ENCODE measurements at regions not wholly inside any gene's neighbourhood (a gene's known extent, or its start where the extent isn't known, plus 50 kb on each side); places are given as distances from the start of the nearest gene placed in this dataset.

DNA sequence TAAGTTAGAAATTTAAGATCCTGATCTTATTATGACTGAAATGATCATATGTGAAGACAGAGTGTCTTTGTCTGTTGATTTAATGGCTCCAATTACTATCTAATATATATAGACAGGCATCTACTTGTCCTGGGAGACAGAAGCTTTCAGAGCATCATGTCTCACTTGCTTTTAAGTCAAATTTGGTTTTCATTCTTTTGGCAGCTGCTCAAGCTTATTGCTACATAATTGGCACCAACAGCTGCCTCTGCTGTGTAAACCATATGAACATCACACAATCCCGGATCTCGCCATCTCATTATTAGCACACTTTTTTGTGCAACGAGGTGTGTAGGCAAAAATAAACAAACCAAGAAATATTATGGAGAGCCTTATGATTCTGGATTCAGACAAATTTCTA lies 1717.9 kb downstream of the EFNA5 start:
- no peaks in the 10 kb centered on the region for H3K4me1 Mint-ChIP-seq (ENCODE audit: low read depth)
- no peak for ATAC-seq

DNA sequence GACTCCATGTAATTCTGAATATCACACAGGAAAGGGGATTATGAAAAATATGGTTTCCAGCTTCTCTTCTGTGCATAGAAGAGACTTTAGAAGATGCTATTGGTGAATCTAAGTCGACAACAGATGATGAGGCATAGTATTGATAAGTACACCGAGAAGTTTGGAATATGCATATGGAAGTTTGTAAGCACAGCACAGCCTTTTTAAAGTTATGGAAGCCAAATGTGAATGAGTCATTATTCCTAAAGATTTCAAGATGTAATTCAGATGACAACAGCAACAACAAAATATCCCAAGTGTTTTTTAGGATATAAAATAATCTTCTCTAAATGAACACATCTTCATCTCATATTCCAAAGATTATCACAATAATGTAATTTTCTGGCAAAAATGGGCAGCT lies 1723.3 kb downstream of the EFNA5 start:
- H3K9me3 Mint-ChIP-seq: peaks cover 11% of the 10 kb centered on the region
- no peak for ATAC-seq
- no peaks in the 10 kb centered on the region for H3K27me3 Mint-ChIP-seq (ENCODE audit: low read depth)
- H3K4me1 Mint-ChIP-seq (ENCODE audit: low read depth): no peaks in the 10 kb centered on the region
- no peak for DNase-seq
- no peak overlapping the region for H3K4me3 Mint-ChIP-seq
- H3K36me3 Mint-ChIP-seq (ENCODE audit: insufficient read depth): no peaks in the 10 kb centered on the region

More for the DNA sequence above, 1717.9 kb downstream of the EFNA5 start:
- no peak overlapping the region for H3K4me3 Mint-ChIP-seq
- no peaks in the 10 kb centered on the region for H3K9me3 Mint-ChIP-seq
- no peak for DNase-seq
- no peaks in the 10 kb centered on the region for H3K27me3 Mint-ChIP-seq (ENCODE audit: low read depth)
- H3K36me3 Mint-ChIP-seq (ENCODE audit: insufficient read depth): no peaks in the 10 kb centered on the region

DNA sequence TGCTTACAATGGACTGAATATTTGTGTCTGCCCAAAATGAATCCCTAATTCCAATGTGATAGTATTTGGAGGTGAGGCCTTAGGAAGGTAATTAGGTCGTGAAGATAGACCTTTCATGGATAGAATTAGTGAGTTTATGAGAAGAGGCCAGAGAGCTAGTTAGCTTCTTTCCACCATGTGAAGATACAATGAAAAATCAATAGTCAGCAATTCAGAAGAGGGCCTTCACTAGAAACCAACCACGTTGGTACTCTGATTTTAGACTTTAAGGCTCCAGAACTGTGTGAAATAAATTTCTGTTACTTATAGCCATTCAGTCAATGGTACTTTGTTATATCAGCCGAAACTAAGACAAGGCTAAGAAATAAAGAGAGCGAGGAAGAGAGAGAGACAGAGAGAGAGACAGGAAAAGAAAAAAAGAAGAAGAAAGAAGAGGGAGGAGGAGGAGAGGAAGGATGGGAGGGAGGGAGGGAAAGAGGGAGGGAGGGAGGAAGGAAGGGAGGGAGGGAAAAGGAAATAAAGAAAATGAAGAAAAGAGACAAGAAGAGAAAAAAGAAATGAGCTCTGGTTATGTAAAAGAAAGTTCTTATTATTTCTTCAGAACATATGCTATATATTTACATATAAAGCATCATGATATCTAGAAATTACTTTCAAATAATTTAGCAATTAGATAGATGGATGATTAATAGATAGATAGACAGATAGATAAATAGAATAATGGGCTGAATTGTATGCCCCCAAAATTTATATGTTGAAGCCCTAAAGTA lies 1725.3 kb downstream of the EFNA5 start:
- peaks cover 11% of the 10 kb centered on the region for H3K9me3 Mint-ChIP-seq
- no peaks in the 10 kb centered on the region for H3K4me1 Mint-ChIP-seq (ENCODE audit: low read depth)
- no peaks in the 10 kb centered on the region for H3K36me3 Mint-ChIP-seq (ENCODE audit: insufficient read depth)
- no peaks in the 10 kb centered on the region for H3K27me3 Mint-ChIP-seq (ENCODE audit: low read depth)
- DNase-seq (no peak), ATAC-seq (no peak)
- no peak overlapping the region for H3K4me3 Mint-ChIP-seq

DNA sequence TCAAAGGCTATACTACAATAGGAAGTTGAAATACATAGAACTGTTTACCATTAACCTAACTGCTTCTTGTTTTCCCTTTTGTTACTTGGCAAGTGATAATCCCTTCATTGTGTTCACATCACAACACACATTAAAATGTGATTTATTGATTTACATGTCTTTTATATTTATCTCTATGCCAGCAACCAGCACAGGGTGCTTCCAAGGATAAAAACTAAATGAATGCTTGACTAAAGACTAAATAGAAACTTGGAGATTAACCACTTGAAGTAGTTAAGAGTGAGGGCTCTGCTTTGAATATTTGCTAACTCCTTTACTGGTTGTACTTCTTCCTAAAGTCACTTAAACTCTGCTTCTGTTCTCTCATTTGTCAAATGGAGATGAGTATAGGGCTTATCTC lies 1730.6 kb downstream of the EFNA5 start:
- DNase-seq (no peak), ATAC-seq (no peak)
- no peaks in the 10 kb centered on the region for H3K36me3 Mint-ChIP-seq (ENCODE audit: insufficient read depth)
- H3K9me3 Mint-ChIP-seq: peaks cover 10% of the 10 kb centered on the region
- H3K4me3 Mint-ChIP-seq: no peak overlapping the region
- no peaks in the 10 kb centered on the region for H3K4me1 Mint-ChIP-seq (ENCODE audit: low read depth)
- H3K27me3 Mint-ChIP-seq (ENCODE audit: low read depth): no peaks in the 10 kb centered on the region

DNA sequence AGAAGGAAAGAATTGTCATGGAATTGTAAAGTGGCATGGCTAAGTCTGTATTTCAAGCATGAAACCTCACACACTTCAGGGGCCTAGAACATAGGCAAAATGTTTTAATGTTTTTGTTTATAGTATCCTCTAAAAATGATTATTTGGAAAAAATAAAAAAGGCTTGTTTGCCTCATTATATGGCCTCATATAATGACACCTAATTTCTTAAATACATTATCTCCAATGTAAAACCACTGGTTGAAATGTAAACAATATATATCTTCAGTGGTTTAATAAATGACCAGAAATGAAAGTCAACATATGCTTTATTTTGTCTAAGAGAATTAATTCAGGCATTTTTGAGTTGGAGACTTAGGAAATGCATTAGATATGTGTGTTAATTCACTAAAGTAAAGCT lies 1736.6 kb downstream of the EFNA5 start:
- ATAC-seq (no peak), DNase-seq (no peak)
- H3K9me3 Mint-ChIP-seq: peaks cover 9% of the 10 kb centered on the region
- no peaks in the 10 kb centered on the region for H3K4me1 Mint-ChIP-seq (ENCODE audit: low read depth)
- no peak overlapping the region for H3K4me3 Mint-ChIP-seq
- H3K27me3 Mint-ChIP-seq (ENCODE audit: low read depth): no peaks in the 10 kb centered on the region
- no peaks in the 10 kb centered on the region for H3K36me3 Mint-ChIP-seq (ENCODE audit: insufficient read depth)

DNA sequence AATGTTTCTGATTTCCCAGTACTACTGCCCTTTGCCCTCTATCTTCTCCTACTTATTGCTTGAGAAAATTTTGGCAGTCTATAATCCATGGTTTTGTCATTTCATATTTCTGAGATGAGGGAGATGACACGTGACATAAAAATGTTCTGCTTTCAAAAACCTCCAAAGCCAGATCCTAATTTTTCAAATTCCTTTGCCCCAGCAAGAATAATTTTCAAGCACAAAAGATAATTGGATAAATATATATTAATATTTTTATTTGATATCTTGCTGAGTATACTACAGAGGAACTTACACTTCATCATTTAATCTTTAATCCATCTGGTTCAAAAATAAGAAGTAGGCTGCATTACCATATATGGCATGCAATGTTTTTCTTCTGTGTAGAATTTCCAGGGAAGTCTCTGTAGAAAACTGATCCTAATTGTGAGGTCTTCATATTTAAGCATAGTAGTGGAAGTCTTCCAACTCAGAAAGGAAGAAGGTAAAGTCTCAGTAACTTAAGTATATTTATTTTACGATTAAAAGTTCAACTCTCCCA lies 1738.8 kb downstream of the EFNA5 start:
- Mint-ChIP-seq H3K9me3 (peaks cover 11% of the 10 kb centered on the region), H3K4me3 (no peak overlapping the region), H3K36me3 (ENCODE audit: insufficient read depth) (no peaks in the 10 kb centered on the region), H3K4me1 (ENCODE audit: low read depth) (no peaks in the 10 kb centered on the region), H3K27me3 (ENCODE audit: low read depth) (no peaks in the 10 kb centered on the region)
- ATAC-seq (no peak), DNase-seq (no peak)

DNA sequence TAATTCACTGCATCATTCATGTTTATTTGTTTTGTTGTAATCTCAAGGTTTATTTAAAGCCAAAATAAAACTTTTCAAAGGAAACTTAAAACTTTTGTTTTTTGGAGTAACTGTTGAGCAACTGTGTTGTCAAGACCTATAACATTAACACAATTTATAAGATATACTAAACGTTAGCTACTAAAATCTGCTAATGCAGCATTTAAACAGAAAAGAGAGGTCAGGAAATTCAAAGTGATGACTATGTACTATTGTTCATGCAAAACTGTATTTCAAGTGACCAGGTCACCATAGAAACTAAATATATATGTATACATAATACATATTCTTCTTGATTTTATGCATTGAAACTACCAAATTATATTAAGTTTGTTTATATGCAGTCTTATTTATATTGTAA lies 1740.9 kb downstream of the EFNA5 start:
- Mint-ChIP-seq H3K9me3 (peaks cover 7% of the 10 kb centered on the region), H3K36me3 (ENCODE audit: insufficient read depth) (no peaks in the 10 kb centered on the region), H3K4me3 (no peak overlapping the region)

DNA sequence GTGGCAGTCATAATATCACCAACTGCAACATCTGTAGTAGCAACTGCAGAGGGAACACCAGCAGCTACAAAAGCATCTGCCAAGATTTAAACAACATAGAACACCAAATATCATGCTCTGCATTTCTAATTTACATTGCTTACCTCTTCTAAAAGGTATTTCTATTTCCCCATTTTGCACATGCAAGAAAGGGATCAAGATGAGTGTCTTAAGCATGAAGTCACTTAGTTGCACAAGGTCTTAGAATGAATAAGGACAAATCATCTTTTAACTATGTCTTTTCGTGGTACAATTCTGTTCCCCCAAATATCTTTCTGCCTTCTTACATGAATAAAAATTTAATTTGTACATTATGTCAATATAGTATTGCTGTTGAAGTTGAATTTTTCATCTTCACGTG lies 1746.4 kb downstream of the EFNA5 start:
- Mint-ChIP-seq H3K9me3 (peaks cover 12% of the 10 kb centered on the region), H3K27me3 (ENCODE audit: low read depth) (no peaks in the 10 kb centered on the region), H3K4me3 (no peak overlapping the region), H3K36me3 (ENCODE audit: insufficient read depth) (no peaks in the 10 kb centered on the region), H3K4me1 (ENCODE audit: low read depth) (no peaks in the 10 kb centered on the region)
- no peak for ATAC-seq
- DNase-seq: no peak

More for the DNA sequence above, 1740.9 kb downstream of the EFNA5 start:
- ATAC-seq (no peak), DNase-seq (no peak)
- Mint-ChIP-seq H3K4me1 (ENCODE audit: low read depth) (no peaks in the 10 kb centered on the region), H3K27me3 (ENCODE audit: low read depth) (no peaks in the 10 kb centered on the region)

DNA sequence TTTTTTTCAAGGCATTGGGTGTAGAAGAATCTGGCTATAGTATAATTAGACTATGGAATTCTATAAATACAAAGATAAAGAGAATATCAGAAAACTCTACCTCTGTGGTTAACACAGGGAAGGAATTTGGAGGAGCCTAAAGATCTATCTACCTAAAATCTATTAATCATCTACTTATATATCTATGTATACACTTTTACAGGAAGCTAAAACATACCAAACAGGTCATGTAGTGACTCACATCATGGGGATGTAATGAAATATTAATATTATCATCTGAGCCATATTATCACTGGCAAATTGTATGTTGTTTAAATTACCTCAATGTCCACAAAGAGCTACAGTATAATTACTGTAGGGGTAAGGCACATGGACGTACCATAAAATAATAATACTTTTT lies 1748.2 kb downstream of the EFNA5 start:
- ATAC-seq: no peak
- no peaks in the 10 kb centered on the region for H3K27me3 Mint-ChIP-seq (ENCODE audit: low read depth)
- peaks cover 10% of the 10 kb centered on the region for H3K9me3 Mint-ChIP-seq
- no peak for DNase-seq
- H3K36me3 Mint-ChIP-seq (ENCODE audit: insufficient read depth): no peaks in the 10 kb centered on the region
- no peaks in the 10 kb centered on the region for H3K4me1 Mint-ChIP-seq (ENCODE audit: low read depth)
- no peak overlapping the region for H3K4me3 Mint-ChIP-seq

DNA sequence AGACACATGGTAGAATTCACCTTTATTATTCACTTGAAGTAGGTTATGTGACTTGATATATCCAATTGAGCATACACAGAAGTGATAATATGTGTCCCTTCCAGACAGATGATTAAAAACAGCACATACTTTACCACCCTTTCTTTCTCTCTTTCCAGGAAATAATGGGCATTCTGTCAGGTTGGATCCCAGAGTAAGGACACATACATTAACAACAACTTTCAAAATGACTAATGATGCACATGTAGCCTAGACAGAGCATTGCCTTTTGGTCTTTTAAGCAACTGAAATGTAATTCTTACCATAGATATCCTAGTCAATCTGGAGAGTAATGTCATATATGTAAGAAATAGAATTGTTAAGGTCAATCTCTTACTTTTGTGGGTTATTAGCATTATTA lies 1748.7 kb downstream of the EFNA5 start:
- H3K36me3 Mint-ChIP-seq (ENCODE audit: insufficient read depth): no peaks in the 10 kb centered on the region
- no peak overlapping the region for H3K4me3 Mint-ChIP-seq
- no peak for ATAC-seq
- no peaks in the 10 kb centered on the region for H3K4me1 Mint-ChIP-seq (ENCODE audit: low read depth)
- DNase-seq: no peak
- H3K9me3 Mint-ChIP-seq: peaks cover 10% of the 10 kb centered on the region
- H3K27me3 Mint-ChIP-seq (ENCODE audit: low read depth): no peaks in the 10 kb centered on the region

DNA sequence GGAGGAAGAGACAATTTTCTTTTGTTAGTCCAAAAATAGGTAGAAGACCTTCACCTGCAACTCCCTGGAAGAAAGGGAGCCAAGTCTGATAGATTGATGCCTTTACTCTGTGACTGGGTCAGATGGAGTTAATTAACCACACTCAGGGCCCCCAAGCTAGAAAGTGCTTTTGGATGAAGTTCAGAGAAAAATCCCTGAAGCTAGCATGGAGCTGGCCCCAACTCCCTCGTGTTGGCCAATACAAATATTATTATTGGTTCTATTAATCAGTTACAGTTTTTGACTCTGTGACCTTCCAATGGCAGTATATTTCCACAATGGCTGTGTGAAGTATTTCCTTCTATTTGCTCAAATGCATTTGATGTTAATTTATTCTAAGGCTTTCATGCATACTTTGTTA lies 1753.5 kb downstream of the EFNA5 start:
- Mint-ChIP-seq H3K27me3 (ENCODE audit: low read depth) (no peaks in the 10 kb centered on the region), H3K36me3 (ENCODE audit: insufficient read depth) (no peaks in the 10 kb centered on the region)

DNA sequence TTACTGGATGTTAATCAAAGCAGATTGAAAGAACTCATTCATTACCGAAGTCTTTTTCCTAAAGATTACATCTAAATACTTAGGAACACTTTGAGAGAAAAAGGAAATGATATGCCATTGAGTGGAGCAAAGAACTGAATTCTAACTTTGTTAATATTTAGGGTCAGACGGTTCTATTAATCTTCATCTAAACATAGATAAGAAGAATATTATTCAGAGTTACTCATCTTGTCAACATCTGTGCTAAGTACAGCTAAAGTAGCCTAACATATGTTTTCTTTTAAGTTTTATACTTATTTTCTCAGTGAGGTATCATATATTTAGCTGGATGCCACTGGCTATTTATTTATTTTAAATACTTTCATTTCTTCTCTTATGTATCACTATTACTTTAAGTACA lies 1763.7 kb downstream of the EFNA5 start:
- DNase-seq (no peak), ATAC-seq (no peak)
- no peak overlapping the region for H3K4me3 Mint-ChIP-seq
- H3K4me1 Mint-ChIP-seq (ENCODE audit: low read depth): no peaks in the 10 kb centered on the region
- no peaks in the 10 kb centered on the region for H3K36me3 Mint-ChIP-seq (ENCODE audit: insufficient read depth)
- peaks cover 3% of the 10 kb centered on the region for H3K9me3 Mint-ChIP-seq
- H3K27me3 Mint-ChIP-seq (ENCODE audit: low read depth): no peaks in the 10 kb centered on the region

More for the DNA sequence above, 1753.5 kb downstream of the EFNA5 start:
- H3K4me3 Mint-ChIP-seq: no peak overlapping the region
- no peak for ATAC-seq
- H3K9me3 Mint-ChIP-seq: peaks cover 13% of the 10 kb centered on the region
- no peak for DNase-seq
- H3K4me1 Mint-ChIP-seq (ENCODE audit: low read depth): no peaks in the 10 kb centered on the region

DNA sequence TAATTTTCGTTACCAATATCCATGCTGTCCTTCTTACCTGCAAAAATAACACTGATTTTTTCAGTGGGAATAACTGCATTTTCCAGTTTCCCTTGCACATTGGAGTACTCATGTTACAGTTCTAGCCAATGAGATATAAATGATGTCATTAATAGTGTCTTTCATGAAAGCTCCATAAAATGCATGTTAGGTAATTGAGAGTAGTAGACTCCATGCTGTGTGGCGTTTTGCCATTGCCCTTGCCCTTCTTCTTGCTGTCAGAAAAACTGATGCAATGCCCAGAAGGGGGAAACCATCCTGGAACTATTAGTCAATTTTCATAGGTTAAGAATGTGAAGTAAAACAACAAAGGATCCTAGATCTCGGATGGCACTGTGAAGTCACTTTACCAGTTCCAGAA lies 1765.3 kb downstream of the EFNA5 start:
- DNase-seq (no peak), ATAC-seq (no peak)
- H3K4me1 Mint-ChIP-seq (ENCODE audit: low read depth): no peaks in the 10 kb centered on the region
- H3K9me3 Mint-ChIP-seq: peaks cover 3% of the 10 kb centered on the region
- H3K4me3 Mint-ChIP-seq: no peak overlapping the region
- H3K36me3 Mint-ChIP-seq (ENCODE audit: insufficient read depth): no peaks in the 10 kb centered on the region
- no peaks in the 10 kb centered on the region for H3K27me3 Mint-ChIP-seq (ENCODE audit: low read depth)

DNA sequence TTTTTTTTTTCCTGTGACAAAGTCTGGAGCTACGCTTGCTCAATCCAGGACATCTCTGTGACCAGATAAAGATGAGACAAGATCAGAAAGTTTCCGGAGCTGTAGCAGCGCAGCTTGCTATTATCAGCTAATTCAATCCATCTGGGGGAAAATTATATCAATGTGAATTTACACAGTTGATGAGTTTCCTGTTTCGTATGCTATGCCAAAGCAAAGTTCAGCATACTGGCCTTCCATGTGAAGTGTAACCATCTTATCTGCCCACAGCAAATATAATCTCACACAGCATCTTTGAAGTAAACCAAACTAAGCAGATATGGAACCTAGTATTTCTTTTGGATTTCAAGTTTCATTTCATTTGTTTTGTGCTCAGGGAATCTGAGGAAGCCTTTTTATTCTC lies 1767.7 kb downstream of the EFNA5 start:
- H3K27me3 Mint-ChIP-seq (ENCODE audit: low read depth): no peaks in the 10 kb centered on the region
- DNase-seq (no peak), ATAC-seq (no peak)
- no peak overlapping the region for H3K4me3 Mint-ChIP-seq
- peaks cover 1% of the 10 kb centered on the region for H3K9me3 Mint-ChIP-seq
- no peaks in the 10 kb centered on the region for H3K4me1 Mint-ChIP-seq (ENCODE audit: low read depth)
- H3K36me3 Mint-ChIP-seq (ENCODE audit: insufficient read depth): no peaks in the 10 kb centered on the region

DNA sequence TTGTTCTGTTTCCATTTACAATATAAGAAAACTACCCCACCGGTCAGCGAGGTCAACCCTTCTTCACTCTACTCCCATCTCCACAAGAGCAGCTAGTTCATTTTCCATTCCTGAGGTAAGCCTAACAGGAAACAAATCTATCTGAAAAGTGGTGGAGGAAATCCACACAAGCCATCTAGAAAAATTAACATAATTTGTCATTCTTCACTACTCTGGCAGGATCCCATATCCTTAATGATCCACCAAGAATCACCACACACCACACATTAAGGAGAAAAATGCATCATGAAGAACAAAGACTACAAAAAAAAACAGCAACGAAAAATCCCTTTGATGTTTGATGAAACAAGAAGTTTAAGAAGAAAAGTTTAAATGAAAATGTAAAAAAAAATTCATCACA lies 1771.0 kb downstream of the EFNA5 start:
- H3K27me3 Mint-ChIP-seq (ENCODE audit: low read depth): no peaks in the 10 kb centered on the region
- ATAC-seq (no peak), DNase-seq (no peak)
- no peaks in the 10 kb centered on the region for H3K36me3 Mint-ChIP-seq (ENCODE audit: insufficient read depth)
- H3K4me1 Mint-ChIP-seq (ENCODE audit: low read depth): no peaks in the 10 kb centered on the region
- no peaks in the 10 kb centered on the region for H3K9me3 Mint-ChIP-seq
- no peak overlapping the region for H3K4me3 Mint-ChIP-seq
